ENCODE measurements at regions not wholly inside any gene's neighbourhood (a gene's known extent, or its start where the extent isn't known, plus 50 kb on each side); places are given as distances from the start of the nearest gene placed in this dataset.

GRCh38 chr4:161222889-161223288 lies 940.9 kb downstream of the FSTL5 start:
- no peak for DNase-seq

- DNase-seq: no peak
Measured at GRCh38 chr4:161208564-161208963, 955.2 kb downstream of the FSTL5 start.

GRCh38 chr4:161206528-161207080 lies 957.2 kb downstream of the FSTL5 start:
- DNase-seq: no peak

- DNase-seq: no peak
Measured at GRCh38 chr4:161203865-161204264, 959.9 kb downstream of the FSTL5 start.

- DNase-seq: no peak
Measured at GRCh38 chr4:161197912-161198311, 965.9 kb downstream of the FSTL5 start.

- no peak for DNase-seq
Measured at GRCh38 chr4:161197474-161197873, 966.3 kb downstream of the FSTL5 start.

- no peak for DNase-seq
Measured at GRCh38 chr4:161189286-161190134, 974.3 kb downstream of the FSTL5 start.

GRCh38 chr4:161188578-161188977 lies 975.2 kb downstream of the FSTL5 start:
- no peak for DNase-seq

GRCh38 chr4:161187569-161187968 lies 976.2 kb downstream of the FSTL5 start:
- peak; percentile 79 for DNase-seq

GRCh38 chr4:161186750-161187149 lies 977.0 kb downstream of the FSTL5 start:
- no peak for DNase-seq

- DNase-seq: no peak
Measured at GRCh38 chr4:161186012-161186411, 977.8 kb downstream of the FSTL5 start.

GRCh38 chr4:161183729-161184128 lies 980.1 kb downstream of the FSTL5 start:
- no peak for DNase-seq

- DNase-seq: no peak
Measured at GRCh38 chr4:161182913-161183312, 980.9 kb downstream of the FSTL5 start.

- peak; percentile 24 for DNase-seq
Measured at GRCh38 chr4:161178310-161178709, 985.5 kb downstream of the FSTL5 start.

GRCh38 chr4:161172396-161173026 lies 991.3 kb downstream of the FSTL5 start:
- no peak for DNase-seq

- no peak for DNase-seq
Measured at GRCh38 chr4:161167539-161167938, 996.3 kb downstream of the FSTL5 start.

- no peak for DNase-seq
Measured at GRCh38 chr4:161160718-161161117, 1003.1 kb downstream of the FSTL5 start.

- no peak for DNase-seq
Measured at GRCh38 chr4:161148051-161148450, 1015.7 kb downstream of the FSTL5 start.

GRCh38 chr4:161143375-161143774 lies 1020.4 kb downstream of the FSTL5 start:
- DNase-seq: no peak

- DNase-seq: no peak
Measured at GRCh38 chr4:161134795-161135194, 1029.0 kb downstream of the FSTL5 start.

- DNase-seq: peak; percentile 28
Measured at GRCh38 chr4:161133586-161134276, 1030.1 kb downstream of the FSTL5 start.

- no peak for DNase-seq
Measured at GRCh38 chr4:161132715-161133425, 1030.9 kb downstream of the FSTL5 start.

GRCh38 chr4:161121451-161121850 lies 1042.3 kb downstream of the FSTL5 start:
- DNase-seq: peak; percentile 85
